Effector CD8-positive, alpha-beta T cell (primary cell): ENCODE measurements at regions not wholly inside any gene's neighbourhood (a gene's known extent, or its start where the extent isn't known, plus 50 kb on each side); places are given as distances from the start of the nearest gene placed in this dataset.
"Not testable (repeated sequence)": the region's sequence is repeated elsewhere in the genome, so short reads cannot be mapped to it uniquely, and the experiment has no call there.

Experiments
- DNase-seq: peaks from one replicate; lab custom pipeline; 2025; lab: John Stamatoyannopoulos, UW

GRCh38 chr9:19938990-19939733 lies 150.3 kb upstream of the SLC24A2 start:
- DNase-seq = no peak

GRCh38 chr9:19937121-19937520 lies 148.3 kb upstream of the SLC24A2 start:
- DNase-seq = no peak

GRCh38 chr9:19936598-19936997 lies 147.8 kb upstream of the SLC24A2 start:
- no peak for DNase-seq

- DNase-seq = no peak
These were observed 146.6 kb upstream of the SLC24A2 start for GRCh38 chr9:19935422-19935821.

GRCh38 chr9:19934301-19934871 lies 145.5 kb upstream of the SLC24A2 start:
- DNase-seq = no peak

- no peak for DNase-seq
These were observed 142.5 kb upstream of the SLC24A2 start for GRCh38 chr9:19931098-19931890.

- no peak for DNase-seq
These were observed 138.7 kb upstream of the SLC24A2 start for GRCh38 chr9:19927560-19927959.

- DNase-seq = no peak
These were observed 137.9 kb upstream of the SLC24A2 start for GRCh38 chr9:19926774-19927173.

- peak; percentile 62 for DNase-seq
These were observed 137.1 kb upstream of the SLC24A2 start for GRCh38 chr9:19925674-19926503.

- no peak for DNase-seq
These were observed 135.2 kb upstream of the SLC24A2 start for GRCh38 chr9:19924080-19924479.

- no peak for DNase-seq
These were observed 133.8 kb upstream of the SLC24A2 start for GRCh38 chr9:19922476-19923118.

GRCh38 chr9:19920401-19920800 lies 131.6 kb upstream of the SLC24A2 start:
- DNase-seq = no peak

GRCh38 chr9:19918630-19919029 lies 129.8 kb upstream of the SLC24A2 start:
- DNase-seq = no peak

GRCh38 chr9:19914044-19914443 lies 125.2 kb upstream of the SLC24A2 start:
- no peak for DNase-seq

GRCh38 chr9:19913151-19913550 lies 124.3 kb upstream of the SLC24A2 start:
- DNase-seq = no peak

GRCh38 chr9:19903076-19903475 lies 114.2 kb upstream of the SLC24A2 start:
- DNase-seq = no peak

GRCh38 chr9:19901586-19901985 lies 112.7 kb upstream of the SLC24A2 start:
- no peak for DNase-seq

- no peak for DNase-seq
These were observed 107.3 kb upstream of the SLC24A2 start for GRCh38 chr9:19896161-19896560.

- not testable (repeated sequence) for DNase-seq
These were observed 106.7 kb upstream of the SLC24A2 start for GRCh38 chr9:19895578-19895977.

- DNase-seq = no peak
These were observed 106.2 kb upstream of the SLC24A2 start for GRCh38 chr9:19895006-19895405.

GRCh38 chr9:19885608-19886007 lies 96.8 kb upstream of the SLC24A2 start:
- no peak for DNase-seq

GRCh38 chr9:19879062-19879461 lies 90.2 kb upstream of the SLC24A2 start:
- no peak for DNase-seq
